AG04449 (cell line): ENCODE measurements at regions not wholly inside any gene's neighbourhood (a gene's known extent, or its start where the extent isn't known, plus 50 kb on each side); places are given as distances from the start of the nearest gene placed in this dataset.
A peak's percentile ranks its signal among the peaks of the same experiment; 100 is the strongest.

Source experiments
- CTCF ChIA-PET: fragments of 350-600 bp; formaldehyde crosslinking; extraction: SDS; loops from one replicate; lab custom pipeline; 2021; ENCODE audit warnings: antibody characterized with exemption; lab: Yijun Ruan, JAX
- POLR2A ChIA-PET: fragments of 400-600, 350-600 bp; formaldehyde crosslinking; extraction: SDS; loops from one replicate; lab custom pipeline; 2020; ENCODE audit warnings: antibody characterized with exemption, inconsistent platforms; lab: Yijun Ruan, JAX
- DNase-seq: peaks from one replicate; pipeline ENCODE4 v3.0.0-alpha.2; 2010; ENCODE audit warnings: low read depth, low spot score
- H3K4me3 ChIP-seq: 2 replicates; pipeline ENCODE4 v1.5.1; 2011; ENCODE audit warnings: low read depth, mild to moderate bottlenecking, control low read depth, low read length
- CTCF ChIP-seq: IDR thresholded peaks from one replicate; pipeline ENCODE4 v1.5.1; 2011; ENCODE audit warnings: mild to moderate bottlenecking, moderate library complexity, low read length, control low read depth, inconsistent platforms; ENCODE audit not compliant: insufficient read depth; ENCODE audit errors: missing control alignments

- no peak for TF ChIP-seq CTCF
- no peak for DNase-seq
- POLR2A ChIA-PET, result interaction anchor here (0.8 kb wide), 1 partner anchor 21 kb away, joined by 3 read pairs; no protein-coding TSS in a partner anchor
- CTCF ChIA-PET, result interaction anchor here (0.8 to 4.1 kb wide), 4 partner anchors 9 to 293 kb away, joined by 3 to 13 read pairs (median 4); no protein-coding TSS in a partner anchor
- H3K4me3 ChIP-seq, result no peak overlapping the region
Measured at GRCh38 chr6:133623621-133624020, 265.3 kb upstream of the TCF21 start.

DNA sequence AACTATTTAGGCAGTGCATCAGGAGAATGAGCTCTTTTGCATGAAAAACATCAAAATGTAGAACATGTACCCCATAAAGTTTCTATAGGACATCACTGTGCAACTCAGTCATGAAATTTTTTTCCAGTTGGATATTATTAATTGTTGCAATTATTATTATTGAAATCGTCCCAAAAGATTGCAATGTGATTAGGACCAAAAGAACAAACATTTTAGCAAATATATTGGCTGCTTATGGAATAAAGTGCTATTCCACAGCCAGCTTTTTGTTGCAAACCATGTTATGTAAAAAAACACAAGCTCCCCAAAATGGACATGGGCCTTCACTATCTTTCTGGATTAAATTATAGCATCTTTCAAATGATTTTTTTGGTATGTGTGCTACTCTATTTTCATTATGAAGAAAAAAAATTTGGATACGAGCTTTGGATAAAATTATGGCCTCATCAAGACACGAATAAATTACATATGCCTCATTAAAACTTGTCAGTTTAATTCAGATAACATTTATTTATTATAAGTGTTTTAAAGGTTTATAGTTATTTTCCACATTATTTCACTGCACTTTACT lies 262.7 kb upstream of the TCF21 start:
- TF ChIP-seq CTCF, result no peak
- ChIA-PET CTCF (interaction anchor here (0.6 to 4.1 kb wide), 4 partner anchors 10 to 290 kb away, joined by 3 to 13 read pairs (median 4); no protein-coding TSS in a partner anchor), POLR2A (interaction anchor here (0.7 kb wide), 1 partner anchor 41 kb away, joined by 3 read pairs; no protein-coding TSS in a partner anchor)
- no peak for DNase-seq
- H3K4me3 ChIP-seq, result no peak overlapping the region

DNA sequence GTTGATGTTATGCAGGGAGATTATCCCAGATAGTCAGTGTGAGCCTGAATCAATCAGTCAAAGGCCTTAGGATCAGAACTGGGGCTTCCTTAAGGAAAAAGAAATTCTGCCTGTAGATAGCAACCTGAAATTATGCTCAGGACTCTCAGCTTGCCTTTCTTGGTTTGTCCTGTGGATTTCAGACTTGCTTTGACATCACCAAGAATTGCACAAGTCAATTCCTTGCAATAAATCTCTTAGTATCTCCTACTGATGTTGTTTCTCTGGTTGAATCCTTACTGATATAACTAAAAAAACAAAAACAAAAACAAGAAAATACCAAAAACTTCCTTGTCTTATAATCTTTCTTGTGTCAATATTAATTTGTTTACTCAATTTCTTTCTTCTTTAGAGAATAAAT lies 258.9 kb upstream of the TCF21 start:
- ChIA-PET POLR2A (no interaction called here), CTCF (interaction anchor here (1.2 kb wide), 1 partner anchor 61 kb away, joined by 4 read pairs; no protein-coding TSS in a partner anchor)
- no peak for TF ChIP-seq CTCF
- H3K4me3 ChIP-seq, result no peak overlapping the region
- DNase-seq, result no peak

- no peak overlapping the region for H3K4me3 ChIP-seq
- ChIA-PET POLR2A (no interaction called here), CTCF (interaction anchor here (1.2 to 3.5 kb wide), 4 partner anchors 15 to 204 kb away, joined by 3 to 16 read pairs (median 9); no protein-coding TSS in a partner anchor)
- TF ChIP-seq CTCF, result no peak
- DNase-seq, result no peak
Measured at GRCh38 chr6:133630651-133631050, 258.3 kb upstream of the TCF21 start.

DNA sequence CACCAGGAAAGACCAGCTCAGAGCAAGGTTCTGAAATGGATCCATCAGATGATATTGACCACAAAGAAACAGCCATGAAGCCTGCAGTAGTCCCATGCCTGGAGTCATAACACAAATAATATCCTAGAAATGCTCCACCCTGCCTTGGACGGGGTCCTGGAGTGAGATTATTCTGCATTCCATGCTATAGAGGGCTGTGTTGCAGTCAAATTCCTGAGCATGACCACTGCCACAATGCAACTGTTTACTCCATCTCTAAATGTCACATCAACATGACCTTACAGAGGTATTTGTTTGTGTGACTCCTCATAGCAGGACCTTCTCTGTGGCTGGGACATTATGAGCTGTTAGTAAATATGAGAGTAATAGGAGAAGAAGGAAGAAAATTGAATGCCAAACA lies 257.5 kb upstream of the TCF21 start:
- peak; percentile 23 for TF ChIP-seq CTCF
- H3K4me3 ChIP-seq, result no peak overlapping the region
- ChIA-PET CTCF (interaction anchor here (0.7 to 3.5 kb wide), 9 partner anchors 11 to 285 kb away, joined by 3 to 16 read pairs (median 4); no protein-coding TSS in a partner anchor), POLR2A (interaction anchor here (1.1 kb wide), 1 partner anchor 73 kb away, joined by 3 read pairs; no protein-coding TSS in a partner anchor)
- no peak for DNase-seq

DNA sequence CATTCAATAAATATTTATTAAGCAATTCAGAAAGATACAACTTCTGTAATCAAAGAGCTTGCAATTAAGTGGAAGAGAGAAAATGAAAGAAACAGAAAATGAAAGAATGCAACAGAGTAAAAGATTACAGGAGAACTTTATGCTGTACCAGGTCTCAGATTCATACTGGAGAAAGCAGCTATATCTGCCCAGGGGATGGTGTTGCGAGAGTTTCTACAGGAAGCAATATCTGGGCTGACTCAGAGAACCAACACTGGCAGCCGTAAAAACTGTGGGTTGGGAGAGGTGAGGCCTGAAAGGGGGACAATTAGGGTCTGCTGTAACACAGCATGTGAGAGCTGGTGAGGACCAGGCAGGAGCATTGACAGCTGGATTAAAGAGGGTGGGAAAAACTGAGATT lies 256.7 kb upstream of the TCF21 start:
- no peak for DNase-seq
- H3K4me3 ChIP-seq, result no peak overlapping the region
- CTCF ChIA-PET, result interaction anchor here (0.7 to 3.5 kb wide), 11 partner anchors 11 to 284 kb away, joined by 3 to 16 read pairs (median 4); no protein-coding TSS in a partner anchor
- no peak for TF ChIP-seq CTCF
- POLR2A ChIA-PET, result interaction anchor here (1.1 kb wide), 1 partner anchor 72 kb away, joined by 3 read pairs; no protein-coding TSS in a partner anchor
